ENCODE measurements at regions not wholly inside any gene's neighbourhood (a gene's known extent, or its start where the extent isn't known, plus 50 kb on each side); places are given as distances from the start of the nearest gene placed in this dataset.

- H3K4me3 Mint-ChIP-seq (ENCODE audit: unreplicated experiment): no peak overlapping the region
- no peaks in the 10 kb centered on the region for H3K4me1 Mint-ChIP-seq (ENCODE audit: low read depth, unreplicated experiment)
- H3K27me3 Mint-ChIP-seq (ENCODE audit: unreplicated experiment): no peaks in the 10 kb centered on the region
- no peaks in the 10 kb centered on the region for H3K9me3 Mint-ChIP-seq (ENCODE audit: unreplicated experiment)
- H3K36me3 Mint-ChIP-seq (ENCODE audit: unreplicated experiment): no peaks in the 10 kb centered on the region
- H3K27ac Mint-ChIP-seq (ENCODE audit: unreplicated experiment): no peak overlapping the region
- no peak for DNase-seq
- no peak for TF ChIP-seq CTCF (IDR thresholded peaks at IDR 0.05; ENCODE audit: partially characterized antibody, unreplicated experiment)
These were observed 479.3 kb downstream of the NEBL start for GRCh38 chr10:20417791-20418190.

GRCh38 chr10:20415684-20416083 lies 481.4 kb downstream of the NEBL start:
- H3K27me3 Mint-ChIP-seq (ENCODE audit: unreplicated experiment): no peaks in the 10 kb centered on the region
- no peak overlapping the region for H3K27ac Mint-ChIP-seq (ENCODE audit: unreplicated experiment)
- H3K4me1 Mint-ChIP-seq (ENCODE audit: low read depth, unreplicated experiment): no peaks in the 10 kb centered on the region
- DNase-seq: no peak
- no peaks in the 10 kb centered on the region for H3K9me3 Mint-ChIP-seq (ENCODE audit: unreplicated experiment)
- no peak for TF ChIP-seq CTCF (IDR thresholded peaks at IDR 0.05; ENCODE audit: partially characterized antibody, unreplicated experiment)
- no peak overlapping the region for H3K4me3 Mint-ChIP-seq (ENCODE audit: unreplicated experiment)
- H3K36me3 Mint-ChIP-seq (ENCODE audit: unreplicated experiment): no peaks in the 10 kb centered on the region

- H3K36me3 Mint-ChIP-seq (ENCODE audit: unreplicated experiment): no peaks in the 10 kb centered on the region
- H3K27me3 Mint-ChIP-seq (ENCODE audit: unreplicated experiment): no peaks in the 10 kb centered on the region
- no peak for DNase-seq
- no peak for TF ChIP-seq CTCF (IDR thresholded peaks at IDR 0.05; ENCODE audit: partially characterized antibody, unreplicated experiment)
- no peaks in the 10 kb centered on the region for H3K4me1 Mint-ChIP-seq (ENCODE audit: low read depth, unreplicated experiment)
- no peaks in the 10 kb centered on the region for H3K9me3 Mint-ChIP-seq (ENCODE audit: unreplicated experiment)
- no peak overlapping the region for H3K27ac Mint-ChIP-seq (ENCODE audit: unreplicated experiment)
- no peak overlapping the region for H3K4me3 Mint-ChIP-seq (ENCODE audit: unreplicated experiment)
These were observed 489.8 kb downstream of the NEBL start for GRCh38 chr10:20407357-20407756.

GRCh38 chr10:20406281-20407104 lies 490.6 kb downstream of the NEBL start:
- DNase-seq: no peak
- Mint-ChIP-seq H3K27ac (ENCODE audit: unreplicated experiment) (no peak overlapping the region), H3K4me1 (ENCODE audit: low read depth, unreplicated experiment) (no peaks in the 10 kb centered on the region), H3K27me3 (ENCODE audit: unreplicated experiment) (no peaks in the 10 kb centered on the region), H3K9me3 (ENCODE audit: unreplicated experiment) (no peaks in the 10 kb centered on the region), H3K36me3 (ENCODE audit: unreplicated experiment) (no peaks in the 10 kb centered on the region), H3K4me3 (ENCODE audit: unreplicated experiment) (no peak overlapping the region)
- TF ChIP-seq CTCF (IDR thresholded peaks at IDR 0.05; ENCODE audit: partially characterized antibody, unreplicated experiment): no peak

- H3K9me3 Mint-ChIP-seq (ENCODE audit: unreplicated experiment): no peaks in the 10 kb centered on the region
- no peak for DNase-seq
- no peaks in the 10 kb centered on the region for H3K36me3 Mint-ChIP-seq (ENCODE audit: unreplicated experiment)
- no peaks in the 10 kb centered on the region for H3K4me1 Mint-ChIP-seq (ENCODE audit: low read depth, unreplicated experiment)
- H3K27me3 Mint-ChIP-seq (ENCODE audit: unreplicated experiment): no peaks in the 10 kb centered on the region
- no peak overlapping the region for H3K27ac Mint-ChIP-seq (ENCODE audit: unreplicated experiment)
- no peak for TF ChIP-seq CTCF (IDR thresholded peaks at IDR 0.05; ENCODE audit: partially characterized antibody, unreplicated experiment)
- H3K4me3 Mint-ChIP-seq (ENCODE audit: unreplicated experiment): no peak overlapping the region
These were observed 491.4 kb downstream of the NEBL start for GRCh38 chr10:20405761-20406160.
